AG09319 (cell line): ENCODE measurements at regions not wholly inside any gene's neighbourhood (a gene's known extent, or its start where the extent isn't known, plus 50 kb on each side); places are given as distances from the start of the nearest gene placed in this dataset.

Experiments
- DNase-seq: peaks from one replicate; pipeline ENCODE4 v3.0.0-alpha.2; 2010; ENCODE audit warnings: low read depth; ENCODE audit errors: extremely low read depth
- TF ChIP-seq, protein P1 (sequence below): IDR thresholded peaks from 2 replicates; pipeline ENCODE4 v1.5.1; 2011; ENCODE audit warnings: low read depth, mild to moderate bottlenecking, inconsistent platforms, low read length, moderate library complexity

DNA sequence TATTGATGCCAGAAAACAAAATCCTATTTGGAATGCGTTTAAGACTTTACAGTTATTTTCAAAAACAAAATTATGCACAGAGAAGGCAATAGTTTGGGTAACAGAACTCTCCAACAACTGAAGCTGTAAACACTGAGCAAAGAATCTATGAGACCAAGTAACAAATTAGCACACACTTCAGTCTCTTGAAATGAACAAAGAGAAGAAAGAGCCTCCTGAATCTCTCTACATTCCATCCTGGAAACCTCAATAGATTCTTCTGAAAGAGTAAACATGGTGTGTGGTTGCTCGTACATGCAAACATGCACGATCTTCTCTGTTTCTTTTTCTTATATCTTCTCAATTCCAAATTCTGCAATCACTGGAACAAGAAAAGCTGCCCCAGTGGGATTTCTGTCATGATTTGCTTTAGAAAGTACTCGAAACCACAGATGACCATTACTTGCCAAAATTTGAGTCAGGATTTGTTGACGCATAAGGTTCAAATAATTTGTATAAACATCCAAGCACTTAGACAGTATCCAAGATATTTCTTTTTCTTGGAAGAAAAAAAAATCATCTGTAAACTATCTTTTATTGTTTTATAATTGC is 137.9 kb upstream of the DACH1 start:
- DNase-seq: peak; percentile 47
- TF ChIP-seq, protein P1, sequence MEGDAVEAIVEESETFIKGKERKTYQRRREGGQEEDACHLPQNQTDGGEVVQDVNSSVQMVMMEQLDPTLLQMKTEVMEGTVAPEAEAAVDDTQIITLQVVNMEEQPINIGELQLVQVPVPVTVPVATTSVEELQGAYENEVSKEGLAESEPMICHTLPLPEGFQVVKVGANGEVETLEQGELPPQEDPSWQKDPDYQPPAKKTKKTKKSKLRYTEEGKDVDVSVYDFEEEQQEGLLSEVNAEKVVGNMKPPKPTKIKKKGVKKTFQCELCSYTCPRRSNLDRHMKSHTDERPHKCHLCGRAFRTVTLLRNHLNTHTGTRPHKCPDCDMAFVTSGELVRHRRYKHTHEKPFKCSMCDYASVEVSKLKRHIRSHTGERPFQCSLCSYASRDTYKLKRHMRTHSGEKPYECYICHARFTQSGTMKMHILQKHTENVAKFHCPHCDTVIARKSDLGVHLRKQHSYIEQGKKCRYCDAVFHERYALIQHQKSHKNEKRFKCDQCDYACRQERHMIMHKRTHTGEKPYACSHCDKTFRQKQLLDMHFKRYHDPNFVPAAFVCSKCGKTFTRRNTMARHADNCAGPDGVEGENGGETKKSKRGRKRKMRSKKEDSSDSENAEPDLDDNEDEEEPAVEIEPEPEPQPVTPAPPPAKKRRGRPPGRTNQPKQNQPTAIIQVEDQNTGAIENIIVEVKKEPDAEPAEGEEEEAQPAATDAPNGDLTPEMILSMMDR: no peak

DNA sequence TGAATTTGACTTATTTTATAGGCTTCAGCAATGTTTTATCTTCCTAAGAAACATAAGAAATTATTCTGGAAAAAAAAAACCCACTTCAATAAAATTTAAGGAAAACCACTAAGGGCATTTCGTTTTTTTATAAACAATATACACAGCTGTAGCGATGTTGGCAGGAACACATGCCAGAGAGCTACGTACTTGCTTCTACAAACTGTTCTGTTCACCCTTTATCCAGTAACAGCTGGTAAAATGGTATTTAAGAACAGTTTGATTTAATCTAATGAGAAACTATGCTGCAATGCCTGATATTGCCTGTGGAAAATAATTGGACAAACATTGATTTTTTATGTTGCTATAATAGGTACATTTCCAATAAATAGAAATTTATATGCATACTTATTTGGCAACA is 137.2 kb upstream of the DACH1 start:
- TF ChIP-seq, protein P1: no peak
- DNase-seq: no peak

DNA sequence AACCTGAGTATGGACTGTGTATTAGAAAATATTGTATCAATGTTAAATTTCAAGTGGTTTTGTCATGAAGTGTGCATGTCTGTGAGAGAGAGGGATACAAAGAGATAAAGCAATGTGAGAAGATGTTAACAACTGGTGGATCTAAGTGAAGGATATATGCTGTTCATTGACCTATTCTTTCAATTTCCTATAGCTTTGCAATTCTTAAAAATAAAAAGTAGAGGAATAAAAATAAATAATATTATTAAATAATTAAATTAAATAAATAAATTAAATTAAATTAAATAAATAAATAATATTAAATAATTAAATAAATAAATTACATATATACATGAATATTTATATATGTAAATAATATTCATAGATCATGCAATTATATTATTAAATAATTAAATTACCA is 131.2 kb upstream of the DACH1 start:
- TF ChIP-seq, protein P1: no peak
- no peak for DNase-seq

DNA sequence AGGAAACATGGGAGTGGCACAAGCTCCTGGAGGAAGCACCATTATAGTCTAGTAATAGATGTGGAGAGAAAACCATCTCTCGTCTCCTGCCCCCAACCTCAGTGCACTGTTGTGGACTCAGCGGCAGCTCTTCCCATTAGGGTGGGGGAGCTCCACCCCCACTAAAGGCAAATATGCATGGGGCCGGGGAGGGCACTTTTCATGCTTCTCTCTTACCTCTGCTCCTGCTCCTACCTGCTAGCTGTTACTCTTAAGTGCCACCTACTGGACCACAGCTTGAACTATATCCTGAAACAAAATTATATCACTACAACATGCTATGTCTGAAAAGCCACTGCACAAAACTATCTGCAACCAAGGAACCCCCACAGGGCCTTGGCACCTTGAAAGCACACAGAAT is 112.6 kb upstream of the DACH1 start:
- TF ChIP-seq, protein P1: peak; percentile 21
- DNase-seq: no peak

DNA sequence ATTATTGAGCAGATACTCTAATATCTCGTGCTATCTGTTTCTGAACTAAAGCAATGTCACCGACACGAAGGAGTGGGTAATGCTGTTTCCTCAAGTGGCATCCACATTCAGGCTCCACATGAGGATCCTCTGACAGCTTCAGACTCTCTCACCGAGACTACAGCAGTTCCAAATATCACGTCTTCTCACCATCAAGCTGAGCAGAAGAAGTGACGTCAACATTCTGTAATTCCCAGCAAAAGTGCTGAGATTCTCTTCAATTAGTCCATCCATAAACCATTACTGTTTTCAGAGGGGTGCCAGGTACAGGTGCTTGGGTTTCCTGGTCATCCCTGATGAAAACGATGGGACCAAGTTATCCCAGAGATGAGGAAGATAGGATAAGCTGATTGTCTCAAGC is 110.0 kb upstream of the DACH1 start:
- DNase-seq: no peak
- TF ChIP-seq, protein P1: no peak

DNA sequence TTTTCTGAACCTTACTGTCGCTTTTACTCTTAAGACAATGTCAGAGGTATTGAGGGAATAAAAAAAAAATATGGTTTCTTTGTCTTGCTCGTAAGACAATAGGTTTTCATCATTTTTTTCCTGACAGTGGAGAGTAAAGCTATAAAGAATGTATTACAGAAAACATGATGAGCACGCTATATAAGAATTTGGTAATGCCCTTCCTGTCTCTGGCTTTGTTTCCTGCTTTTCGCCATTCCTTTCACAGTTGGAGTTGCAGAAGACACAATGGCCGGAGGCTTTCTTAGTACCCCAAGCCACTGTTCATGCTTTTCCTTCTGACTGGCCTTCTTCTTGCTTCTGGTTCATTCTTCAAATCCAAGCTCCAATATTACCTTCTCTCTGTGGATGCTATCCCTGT is 101.0 kb upstream of the DACH1 start:
- no peak for DNase-seq
- TF ChIP-seq, protein P1: no peak

DNA sequence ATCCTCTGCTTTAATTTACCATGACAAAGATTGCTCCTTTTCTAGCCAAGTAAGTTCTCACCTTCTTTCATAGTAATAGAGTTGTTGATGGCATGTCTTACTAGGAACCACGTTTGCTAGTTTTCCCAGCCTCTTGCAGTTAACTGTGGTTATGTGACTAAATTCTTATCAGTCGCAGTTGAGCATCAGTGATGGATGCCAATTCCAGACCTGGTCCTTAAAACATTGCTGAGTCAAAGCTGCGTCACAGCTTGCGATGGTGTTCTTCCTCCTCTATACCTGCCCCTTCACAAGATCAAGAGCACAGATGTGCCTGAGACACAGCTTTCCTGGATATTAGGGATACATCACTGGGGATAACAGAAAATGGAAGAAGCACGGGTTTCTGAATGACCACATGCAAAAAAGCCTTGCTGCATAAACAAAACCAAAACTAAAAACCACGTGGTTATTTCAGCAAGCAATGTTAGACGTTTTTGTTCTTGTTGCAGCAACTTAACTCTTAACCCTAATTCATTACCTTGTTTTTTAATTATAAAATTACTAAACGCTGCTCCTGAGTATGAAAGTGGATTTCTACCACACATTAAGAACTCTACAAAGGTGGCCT is 97.6 kb upstream of the DACH1 start:
- DNase-seq: no peak
- TF ChIP-seq, protein P1: no peak
